ENCODE measurements at regions not wholly inside any gene's neighbourhood (a gene's known extent, or its start where the extent isn't known, plus 50 kb on each side); places are given as distances from the start of the nearest gene placed in this dataset.

DNA sequence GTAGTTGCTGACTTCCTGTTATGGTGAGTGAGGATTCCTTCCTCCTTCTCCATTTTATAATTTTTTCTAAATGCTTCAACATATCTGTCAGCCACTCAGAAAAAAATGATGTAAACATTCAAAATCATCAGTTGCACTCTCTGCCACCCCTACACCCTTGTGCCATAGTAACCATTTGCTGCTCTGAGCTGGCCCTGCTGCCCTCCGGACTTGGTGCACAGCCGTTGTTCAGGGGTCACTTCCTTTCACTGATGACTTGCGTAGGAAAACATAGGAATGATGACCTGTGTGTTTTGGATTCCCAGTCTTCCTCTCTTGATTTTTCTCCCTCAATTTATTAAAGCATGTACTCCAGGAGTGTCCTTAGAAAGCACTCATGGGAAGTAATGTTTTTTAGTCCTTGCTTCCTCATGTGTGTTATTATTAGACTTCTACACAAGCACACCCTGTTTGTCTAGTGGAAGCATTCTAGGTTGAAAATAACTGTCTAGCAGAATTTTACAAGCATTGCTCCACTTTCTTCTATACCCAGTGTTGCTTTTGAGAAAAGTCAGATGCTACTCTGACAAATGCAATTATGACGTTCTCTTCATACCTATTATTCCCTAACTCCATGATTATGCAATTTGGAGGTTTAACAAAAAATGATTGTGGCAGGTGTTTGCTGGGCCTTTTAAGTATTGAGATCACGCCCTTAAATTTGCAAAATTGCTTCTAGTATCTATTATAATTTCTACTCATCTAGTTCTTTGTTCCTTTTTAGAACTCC, 62.6 kb upstream of the MTPN start:
- TF ChIP-seq GATA2 (IDR thresholded peaks at IDR 0.05; ENCODE audit: low read depth, low read length) (no peak), GATA3 (IDR thresholded peaks at IDR 0.05; ENCODE audit: low read depth, low read length) (no peak)

Data from SH-SY5Y (cell line).